ENCODE measurements at regions not wholly inside any gene's neighbourhood (a gene's known extent, or its start where the extent isn't known, plus 50 kb on each side); places are given as distances from the start of the nearest gene placed in this dataset.

DNA sequence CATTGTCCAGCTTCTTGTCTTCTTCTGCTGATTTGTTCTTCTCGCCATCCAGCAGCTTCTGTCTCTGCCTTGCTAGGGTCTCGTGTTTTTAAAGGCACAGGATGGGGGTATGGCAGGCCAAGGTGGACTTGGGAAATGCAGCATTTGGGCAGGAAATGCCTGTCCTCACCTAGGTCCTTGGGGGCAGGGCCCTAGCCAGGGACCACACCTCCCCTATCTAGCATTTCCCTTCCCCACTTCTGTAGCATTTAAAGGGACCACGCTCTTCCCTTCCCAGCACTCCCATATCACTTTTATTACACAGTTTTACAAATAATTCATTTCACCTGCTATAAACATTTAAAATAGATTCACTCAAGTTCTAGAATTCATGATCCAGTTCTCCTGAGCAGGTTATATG is 315.4 kb upstream of the LMCD1 start:
- H3K27ac ChIP-seq = no peak overlapping the region
- TF ChIP-seq, protein P1, sequence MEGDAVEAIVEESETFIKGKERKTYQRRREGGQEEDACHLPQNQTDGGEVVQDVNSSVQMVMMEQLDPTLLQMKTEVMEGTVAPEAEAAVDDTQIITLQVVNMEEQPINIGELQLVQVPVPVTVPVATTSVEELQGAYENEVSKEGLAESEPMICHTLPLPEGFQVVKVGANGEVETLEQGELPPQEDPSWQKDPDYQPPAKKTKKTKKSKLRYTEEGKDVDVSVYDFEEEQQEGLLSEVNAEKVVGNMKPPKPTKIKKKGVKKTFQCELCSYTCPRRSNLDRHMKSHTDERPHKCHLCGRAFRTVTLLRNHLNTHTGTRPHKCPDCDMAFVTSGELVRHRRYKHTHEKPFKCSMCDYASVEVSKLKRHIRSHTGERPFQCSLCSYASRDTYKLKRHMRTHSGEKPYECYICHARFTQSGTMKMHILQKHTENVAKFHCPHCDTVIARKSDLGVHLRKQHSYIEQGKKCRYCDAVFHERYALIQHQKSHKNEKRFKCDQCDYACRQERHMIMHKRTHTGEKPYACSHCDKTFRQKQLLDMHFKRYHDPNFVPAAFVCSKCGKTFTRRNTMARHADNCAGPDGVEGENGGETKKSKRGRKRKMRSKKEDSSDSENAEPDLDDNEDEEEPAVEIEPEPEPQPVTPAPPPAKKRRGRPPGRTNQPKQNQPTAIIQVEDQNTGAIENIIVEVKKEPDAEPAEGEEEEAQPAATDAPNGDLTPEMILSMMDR (IDR thresholded peaks at IDR 0.05) = no peak
- DNase-seq = no peak

DNA sequence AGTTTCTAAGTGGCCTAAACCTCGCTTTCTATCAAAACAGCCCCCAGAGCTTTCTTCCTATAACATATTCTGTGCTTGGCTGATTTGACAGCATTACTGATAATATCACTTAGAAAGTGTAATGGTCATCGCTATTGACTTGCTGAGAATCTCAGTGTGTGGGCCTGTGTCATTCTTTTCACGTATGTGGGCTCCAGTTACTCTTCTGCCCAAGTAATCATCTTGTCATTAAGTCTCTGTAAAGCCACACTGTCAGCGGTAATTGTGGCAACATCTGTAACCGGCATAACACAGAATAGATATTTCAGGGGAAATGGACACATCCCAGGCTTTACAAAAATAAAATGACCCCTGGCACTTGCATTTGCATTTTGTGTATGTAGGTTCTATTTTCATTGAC is 313.6 kb upstream of the LMCD1 start:
- TF ChIP-seq, protein P1 (IDR thresholded peaks at IDR 0.05) = no peak
- Histone ChIP-seq H3K4me1 (no peaks in the 10 kb centered on the region), H3K36me3 (no peaks in the 10 kb centered on the region), H3K9me3 (no peaks in the 10 kb centered on the region), H3K4me3 (no peak overlapping the region), H3K27ac (no peak overlapping the region), H3K27me3 (no peaks in the 10 kb centered on the region)
- DNase-seq = no peak
- intact Hi-C loops (cut with DNase I; ENCODE audit: low total_unique reads) = no loop called here

More for the DNA sequence above, 315.4 kb upstream of the LMCD1 start:
- no peak overlapping the region for H3K4me3 ChIP-seq
- intact Hi-C loops (cut with DNase I; ENCODE audit: low total_unique reads) = no loop called here
- no peaks in the 10 kb centered on the region for H3K36me3 ChIP-seq
- H3K4me1 ChIP-seq = no peaks in the 10 kb centered on the region
- H3K9me3 ChIP-seq = no peaks in the 10 kb centered on the region
- no peaks in the 10 kb centered on the region for H3K27me3 ChIP-seq

DNA sequence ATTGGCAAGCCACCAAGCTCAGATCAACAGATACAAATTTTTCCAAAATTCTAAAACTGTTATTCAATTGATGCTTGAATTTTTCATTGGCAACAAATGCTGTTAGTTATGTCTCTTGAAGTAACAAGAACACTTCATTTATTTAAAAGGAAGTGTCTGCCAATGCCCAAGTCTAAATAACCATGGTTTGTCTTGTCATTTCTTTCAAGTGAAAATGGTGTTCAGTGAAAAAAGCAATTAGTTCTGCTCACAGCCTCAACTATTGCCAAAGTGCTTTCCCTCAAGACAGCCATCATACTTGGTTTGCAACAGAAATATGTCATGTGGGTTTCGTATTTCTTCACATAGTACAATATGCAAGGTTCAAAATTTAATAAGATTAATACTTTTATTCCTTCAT is 312.6 kb upstream of the LMCD1 start:
- Histone ChIP-seq H3K9me3 (no peaks in the 10 kb centered on the region), H3K4me1 (no peaks in the 10 kb centered on the region), H3K27ac (no peak overlapping the region), H3K27me3 (no peaks in the 10 kb centered on the region), H3K36me3 (no peaks in the 10 kb centered on the region), H3K4me3 (no peak overlapping the region)
- TF ChIP-seq, protein P1 (IDR thresholded peaks at IDR 0.05) = no peak
- intact Hi-C loops (cut with DNase I; ENCODE audit: low total_unique reads) = no loop called here
- no peak for DNase-seq

DNA sequence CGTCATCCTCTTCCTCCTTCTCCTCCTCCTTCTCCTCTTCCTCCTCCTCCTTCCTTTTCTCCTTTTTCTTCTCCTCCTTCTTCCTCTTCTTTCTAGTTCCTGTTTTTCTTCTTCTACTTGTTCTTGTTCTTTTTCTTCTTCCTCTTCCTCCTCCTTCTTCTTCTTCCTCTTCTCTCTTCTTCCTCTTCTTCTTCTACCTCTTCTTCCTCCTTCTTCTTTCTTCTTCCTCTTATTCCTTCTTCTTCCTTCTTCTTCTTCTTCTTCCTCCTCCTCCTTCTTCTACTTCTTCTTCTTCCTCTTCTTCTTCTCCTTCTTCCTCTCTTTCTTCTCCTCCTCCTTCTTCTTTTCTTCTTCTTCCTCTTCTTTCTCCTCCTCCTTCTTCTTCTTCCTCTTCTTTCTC is 310.2 kb upstream of the LMCD1 start:
- intact Hi-C loops (cut with DNase I; ENCODE audit: low total_unique reads) = no loop called here
- Histone ChIP-seq H3K9me3 (no peaks in the 10 kb centered on the region), H3K27me3 (no peaks in the 10 kb centered on the region)

DNA sequence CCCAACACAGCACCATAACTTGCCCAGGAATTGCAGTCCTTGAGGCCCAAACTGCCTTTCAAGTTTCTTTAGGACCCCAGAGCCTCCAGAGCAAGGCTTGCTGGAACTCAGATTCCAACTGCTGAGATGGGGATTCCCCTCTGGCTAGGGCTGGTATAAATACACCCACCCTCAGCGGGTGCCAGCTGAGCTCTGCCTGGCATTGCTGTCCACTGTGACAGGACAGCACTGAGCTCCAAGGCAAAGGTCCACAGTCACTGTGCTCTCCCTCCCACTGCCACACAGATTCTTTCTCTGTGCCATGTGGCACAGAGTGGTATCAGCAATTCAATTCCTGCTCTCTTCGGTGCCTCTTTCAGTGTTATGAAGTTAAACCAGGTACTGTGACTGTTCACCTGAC is 304.2 kb upstream of the LMCD1 start:
- Histone ChIP-seq H3K27me3 (no peaks in the 10 kb centered on the region), H3K9me3 (no peaks in the 10 kb centered on the region), H3K36me3 (no peaks in the 10 kb centered on the region), H3K27ac (no peak overlapping the region), H3K4me3 (no peak overlapping the region), H3K4me1 (no peaks in the 10 kb centered on the region)
- DNase-seq = no peak
- TF ChIP-seq, protein P1 (IDR thresholded peaks at IDR 0.05) = no peak
- intact Hi-C loops (cut with DNase I; ENCODE audit: low total_unique reads) = no loop called here

More for the DNA sequence above, 310.2 kb upstream of the LMCD1 start:
- Histone ChIP-seq H3K4me1 (no peaks in the 10 kb centered on the region), H3K27ac (no peak overlapping the region), H3K36me3 (no peaks in the 10 kb centered on the region), H3K4me3 (no peak overlapping the region)
- TF ChIP-seq, protein P1 (IDR thresholded peaks at IDR 0.05) = no peak
- no peak for DNase-seq

DNA sequence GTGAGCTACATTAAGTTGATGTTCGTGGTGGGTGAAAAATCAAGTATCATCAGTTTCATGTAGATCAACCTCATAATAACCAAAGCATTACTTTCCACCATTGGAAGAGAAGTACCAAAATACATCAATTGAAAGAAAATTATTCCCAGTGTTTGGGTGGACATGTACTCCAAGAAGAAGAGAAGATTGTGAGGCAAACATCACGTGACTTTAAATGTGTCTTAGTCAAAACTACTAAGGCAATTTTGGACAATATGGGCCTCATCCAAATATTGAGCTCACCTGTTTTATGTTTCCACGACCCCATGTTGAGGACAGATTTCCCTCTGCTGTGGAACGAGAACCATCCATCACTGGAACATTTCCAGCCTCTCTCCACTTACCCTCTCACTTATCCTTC is 303.0 kb upstream of the LMCD1 start:
- no peaks in the 10 kb centered on the region for H3K9me3 ChIP-seq
- H3K27me3 ChIP-seq = no peaks in the 10 kb centered on the region
- intact Hi-C loops (cut with DNase I; ENCODE audit: low total_unique reads) = no loop called here
- no peak overlapping the region for H3K4me3 ChIP-seq
- no peaks in the 10 kb centered on the region for H3K4me1 ChIP-seq
- no peaks in the 10 kb centered on the region for H3K36me3 ChIP-seq
- no peak overlapping the region for H3K27ac ChIP-seq
- no peak for DNase-seq
- TF ChIP-seq, protein P1 (IDR thresholded peaks at IDR 0.05) = no peak
